HG03095 (cell line): ENCODE measurements at regions not wholly inside any gene's neighbourhood (a gene's known extent, or its start where the extent isn't known, plus 50 kb on each side); places are given as distances from the start of the nearest gene placed in this dataset.

Experiments used
- ATAC-seq: cut with Tn5 transposase; IDR thresholded peaks from one replicate; pipeline ENCODE4 v1.9.1; 2021; ENCODE audit warnings: moderate library complexity; ENCODE audit not compliant: unreplicated experiment

DNA sequence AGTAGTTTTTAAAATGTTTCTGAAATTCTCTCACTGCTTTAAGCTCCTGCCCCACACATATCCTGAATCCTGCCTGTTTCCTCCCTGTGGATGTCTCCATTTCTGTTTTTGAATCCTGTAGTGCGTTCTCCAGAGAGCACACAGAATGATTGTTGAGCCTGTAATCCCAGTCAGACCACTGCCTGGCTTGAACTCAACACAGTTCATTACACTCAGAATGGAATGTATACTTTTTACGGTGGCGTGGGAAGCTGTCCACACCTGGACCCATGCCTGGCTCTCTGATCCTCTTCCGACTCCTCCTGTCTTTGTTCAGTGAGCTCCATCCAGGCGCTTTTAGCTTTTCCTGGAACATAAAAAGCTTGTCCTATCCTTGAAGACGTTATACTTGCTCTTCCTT is 1217.0 kb upstream of the PRKX start:
- no peak for ATAC-seq

DNA sequence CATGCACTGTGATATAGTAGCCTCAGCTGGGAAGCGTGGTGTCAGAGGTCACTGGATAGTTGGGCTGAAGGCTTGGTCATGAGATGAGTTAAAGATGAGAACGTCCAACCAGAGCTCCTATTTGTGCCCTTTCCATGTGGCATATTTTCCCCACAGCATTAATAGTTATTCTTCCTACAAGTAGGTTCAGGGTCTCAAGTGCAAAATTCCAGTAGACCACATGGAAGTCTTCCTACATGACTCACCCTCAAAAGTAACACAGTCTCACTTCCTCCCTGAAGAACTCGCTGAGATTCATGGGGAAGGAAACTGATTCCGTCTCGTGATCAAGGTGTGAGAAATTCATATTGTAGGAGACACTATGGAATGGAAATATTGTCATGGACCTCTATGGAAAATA is 1212.5 kb upstream of the PRKX start:
- no peak for ATAC-seq

DNA sequence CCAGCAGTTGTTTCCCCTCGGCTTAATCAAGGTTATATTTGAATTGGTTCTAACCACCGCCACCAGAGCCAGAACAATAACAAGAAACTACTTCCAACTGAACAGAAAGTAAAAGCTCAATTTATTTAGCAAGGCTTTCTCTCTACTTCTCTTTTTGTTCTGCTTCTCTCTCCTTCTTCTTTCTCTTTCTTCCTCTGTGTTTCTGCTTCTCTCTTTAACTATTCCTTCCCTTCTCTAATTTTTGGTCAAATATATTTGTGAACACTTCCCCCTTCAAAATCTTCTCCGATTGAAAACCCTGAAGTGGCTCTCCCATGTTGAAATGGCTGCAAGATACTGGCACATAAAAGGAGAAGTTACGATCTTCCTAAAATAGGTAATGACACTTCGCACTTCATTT is 1195.9 kb upstream of the PRKX start:
- no peak for ATAC-seq

DNA sequence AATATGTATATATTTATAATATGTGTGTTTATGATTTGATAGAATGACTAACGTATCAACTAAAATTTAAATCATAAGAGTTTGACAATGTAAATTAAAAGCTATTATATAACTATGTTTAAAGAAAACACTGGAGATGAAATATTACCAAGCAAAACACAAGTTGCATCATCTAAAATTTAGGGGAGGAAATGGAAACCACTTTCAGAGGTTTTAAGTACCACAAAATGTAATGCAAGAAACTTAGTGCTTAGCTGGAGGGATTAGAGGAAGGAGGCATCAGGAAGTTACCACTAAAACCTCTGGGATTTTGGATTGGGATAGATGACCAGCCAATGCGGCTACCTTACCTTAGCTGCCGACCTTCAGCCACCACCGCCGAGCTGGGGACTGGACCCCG is 1192.1 kb upstream of the PRKX start:
- ATAC-seq, result no peak

DNA sequence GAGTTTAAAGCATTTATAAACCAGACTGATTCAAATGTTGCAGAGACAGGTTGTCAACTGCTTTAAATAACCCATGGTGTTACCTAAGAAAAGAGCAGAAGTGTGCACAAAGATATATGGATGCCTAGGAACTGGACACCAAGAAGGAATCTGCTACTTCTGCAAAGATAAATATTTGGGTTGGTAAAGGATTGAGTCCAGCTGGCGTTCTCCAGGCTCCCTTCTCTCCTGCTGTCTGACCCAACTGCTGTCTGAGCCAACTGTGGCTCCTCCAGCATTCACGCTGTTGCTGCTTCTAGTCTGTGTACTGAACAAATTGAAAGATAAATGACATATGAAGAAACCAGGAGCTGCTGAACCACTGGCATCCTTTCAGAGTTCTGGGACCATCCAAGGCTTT is 1167.8 kb upstream of the PRKX start:
- ATAC-seq, result no peak

DNA sequence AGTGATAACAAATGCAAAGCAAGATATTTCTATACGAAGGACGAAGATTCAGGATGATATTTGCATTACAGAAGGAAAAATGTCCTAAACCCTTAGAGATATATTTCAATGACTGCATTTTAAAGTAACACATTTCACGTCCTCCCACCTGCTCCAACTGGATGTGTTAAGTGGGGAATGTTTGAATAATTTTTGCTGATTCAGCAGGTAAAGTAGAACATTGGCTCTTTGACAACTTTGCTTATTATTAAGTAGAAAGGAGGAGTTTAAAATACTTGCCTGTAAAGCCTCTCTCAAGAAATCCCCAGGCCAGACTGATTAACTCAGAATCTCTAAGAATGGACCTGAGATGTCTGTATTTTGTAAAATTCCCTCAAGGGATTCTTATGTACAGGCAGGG is 1165.2 kb upstream of the PRKX start:
- ATAC-seq, result no peak

DNA sequence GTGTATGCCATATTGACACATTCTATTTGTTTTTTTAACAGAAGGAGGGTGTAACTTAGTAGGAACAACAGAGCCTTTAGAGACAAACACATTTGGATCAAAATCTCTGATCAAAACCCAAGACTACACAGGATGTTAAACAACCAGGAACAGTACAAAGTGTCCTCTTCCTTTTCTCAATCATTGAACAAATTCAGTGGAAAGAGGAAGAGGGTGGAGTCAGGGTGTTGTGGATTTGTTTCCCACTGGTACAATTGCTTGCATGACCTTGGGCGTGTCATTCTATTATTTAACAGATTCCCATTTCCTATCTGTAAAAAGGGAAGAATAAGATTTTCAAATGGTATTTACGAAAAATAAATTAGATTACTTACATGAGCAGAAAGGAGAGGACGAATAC is 1162.8 kb upstream of the PRKX start:
- ATAC-seq, result no peak

DNA sequence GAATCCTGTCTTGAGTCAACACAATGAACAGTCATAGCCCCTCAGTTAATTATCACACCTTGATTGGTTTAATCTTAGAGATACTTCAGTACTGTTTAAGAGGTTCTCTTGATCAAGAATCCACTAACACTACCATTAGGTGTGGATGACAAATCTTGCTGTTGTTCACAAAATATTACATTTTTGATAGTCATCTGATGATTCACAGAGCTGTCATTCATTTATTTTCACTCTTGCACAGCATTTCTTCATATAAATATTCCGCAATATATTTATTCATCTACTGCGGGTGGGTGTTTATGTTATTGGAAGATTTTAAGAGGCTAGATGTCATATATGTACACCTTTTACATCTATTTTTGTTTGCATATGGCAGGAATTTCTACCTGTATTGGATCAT is 1138.1 kb upstream of the PRKX start:
- ATAC-seq, result no peak

DNA sequence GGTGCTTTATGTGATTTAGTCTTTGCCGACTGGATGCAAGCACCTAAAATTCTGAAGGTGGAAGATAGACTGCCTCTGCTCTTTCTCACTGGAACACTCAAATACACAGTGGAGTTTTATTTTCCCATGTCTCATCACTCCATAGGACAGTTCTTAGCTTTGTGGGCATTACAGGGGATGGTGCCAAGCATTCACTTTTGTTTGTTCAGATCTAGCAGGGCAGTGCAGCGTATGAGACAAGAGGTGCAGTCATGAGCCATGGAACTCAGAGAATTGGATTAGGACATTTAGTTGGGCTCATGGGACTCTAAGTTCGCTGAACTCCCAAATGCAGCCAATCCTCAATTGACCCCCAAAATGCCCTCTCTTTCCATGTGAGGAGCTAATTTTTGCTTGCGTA is 1136.9 kb upstream of the PRKX start:
- ATAC-seq, result no peak

DNA sequence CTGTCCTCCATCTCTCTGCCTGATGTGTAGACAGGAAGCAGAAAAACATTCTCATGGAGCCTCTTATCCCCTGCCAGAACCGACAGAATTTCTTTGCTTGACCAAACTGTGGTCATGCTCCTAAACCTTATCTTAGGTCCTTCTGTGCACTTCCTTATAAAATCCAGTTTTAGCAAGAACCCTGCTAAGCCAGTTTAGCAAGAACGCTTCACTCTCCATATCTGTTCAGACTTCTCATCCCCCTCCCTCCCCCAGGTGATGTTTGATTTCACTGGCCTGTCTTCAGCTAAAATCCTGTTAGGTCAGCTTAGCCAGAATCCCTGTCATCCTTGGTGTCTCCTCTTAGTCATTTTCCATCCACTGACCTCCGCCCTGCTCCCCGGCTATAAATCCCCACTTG is 1130.9 kb upstream of the PRKX start:
- ATAC-seq, result no peak

DNA sequence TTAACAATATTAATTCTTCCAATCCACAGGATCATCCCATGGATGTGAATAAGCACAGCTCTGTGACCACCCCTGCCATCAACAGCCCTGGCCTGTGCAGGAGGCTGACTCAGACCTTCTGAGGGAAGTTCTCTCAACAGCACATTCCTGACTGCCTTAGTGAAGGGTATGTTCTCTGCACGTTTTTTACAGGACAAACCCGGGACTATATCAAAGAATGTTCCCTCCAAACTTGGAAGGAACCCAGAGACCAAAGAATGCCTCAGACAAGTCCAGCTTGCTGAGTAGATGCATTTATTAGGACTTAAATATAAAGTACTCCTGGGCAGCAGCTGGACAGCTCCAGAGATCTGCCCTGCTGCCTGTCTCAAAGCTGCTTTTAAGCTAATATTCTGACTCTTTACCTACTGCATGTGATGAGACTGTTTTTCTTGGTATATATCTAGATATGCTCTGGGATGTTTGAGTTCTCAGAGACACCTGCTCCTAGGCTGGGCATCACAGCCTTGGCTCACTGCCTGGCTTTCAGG is 1127.8 kb upstream of the PRKX start:
- no peak for ATAC-seq

DNA sequence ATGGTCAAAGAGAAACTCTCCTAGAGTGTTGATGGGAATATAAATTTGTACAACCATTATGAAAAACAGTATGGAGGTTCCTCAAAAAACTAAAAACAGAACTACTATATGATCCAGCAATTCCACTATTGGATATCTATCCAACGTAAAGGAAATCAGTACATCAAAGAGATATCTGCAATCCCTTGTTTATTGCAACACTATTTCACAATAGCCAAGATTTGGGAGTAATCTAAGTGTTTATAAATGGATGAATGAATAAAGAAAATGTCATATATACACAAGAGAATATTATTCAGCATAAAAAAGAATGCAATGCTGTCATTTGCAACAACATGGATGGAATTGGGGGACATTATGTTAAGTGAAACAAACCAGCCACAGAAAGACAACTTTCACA is 1118.1 kb upstream of the PRKX start:
- no peak for ATAC-seq

DNA sequence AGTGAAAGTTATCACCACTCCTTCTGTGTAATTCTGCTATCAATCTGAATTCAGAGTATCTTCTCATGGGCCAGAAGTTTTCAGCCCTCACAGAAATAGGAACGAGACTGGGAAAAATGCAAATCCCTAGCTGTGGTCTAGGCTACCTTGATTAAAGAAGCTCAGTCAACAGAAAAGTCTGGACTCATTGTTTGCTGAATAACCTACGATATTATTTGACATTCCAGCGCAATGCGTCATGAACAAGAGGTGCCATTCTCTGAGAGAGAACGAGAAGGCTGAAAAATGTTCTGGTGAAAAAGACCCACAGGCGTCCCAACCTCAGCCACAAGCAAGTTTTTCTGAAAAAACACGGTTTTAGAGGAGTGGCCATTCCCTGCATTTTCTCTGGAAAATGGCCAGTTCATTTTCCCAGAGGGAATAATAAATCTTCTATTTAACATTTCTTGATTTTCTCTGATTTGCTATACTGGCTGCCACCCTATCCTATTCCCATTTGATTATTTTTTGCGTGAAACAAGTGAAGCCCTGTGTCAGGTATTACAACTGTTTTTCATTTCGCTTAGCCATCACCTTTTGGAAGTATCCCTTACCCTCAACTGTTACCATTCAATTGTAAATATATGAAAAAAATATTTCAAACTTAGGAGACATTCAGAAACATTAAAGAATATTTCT is 1117.6 kb upstream of the PRKX start:
- ATAC-seq, result no peak

DNA sequence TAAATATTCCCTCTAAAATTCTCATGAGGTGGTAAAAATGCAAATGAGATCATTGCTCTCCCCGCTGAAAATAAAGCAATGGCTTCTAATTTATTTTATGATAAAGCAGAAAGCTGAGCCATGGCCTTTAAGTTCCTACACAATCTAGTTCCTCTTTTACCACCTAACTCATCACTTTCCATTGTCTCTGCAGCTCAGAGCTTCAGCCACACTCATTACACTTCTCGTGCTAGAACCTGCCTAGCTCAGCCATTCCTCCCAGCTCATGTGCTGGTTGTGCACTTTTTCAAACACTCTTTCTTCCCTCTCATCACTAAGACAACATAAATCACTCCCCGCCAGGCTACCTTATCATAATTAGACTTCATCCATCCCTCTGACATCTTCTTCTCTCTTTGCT is 1112.1 kb upstream of the PRKX start:
- ATAC-seq, result no peak

DNA sequence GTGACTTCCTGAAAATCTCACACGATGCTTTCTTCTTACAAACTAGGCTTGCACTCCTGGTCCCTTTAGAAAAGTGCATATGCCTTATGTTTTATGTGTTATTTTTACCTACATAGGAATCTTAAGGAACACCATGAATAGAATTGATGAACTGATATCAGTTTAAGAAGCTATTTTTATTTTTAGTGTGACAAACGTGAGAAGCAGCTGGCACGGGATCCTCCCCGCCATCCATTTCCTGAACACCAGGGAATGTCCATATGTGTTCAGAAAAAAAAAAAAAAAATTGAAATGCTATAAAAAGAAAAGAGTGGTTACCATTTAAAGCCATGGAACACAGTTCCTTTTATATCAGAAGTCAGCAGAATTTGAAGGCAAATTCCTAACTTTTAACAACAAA is 1096.1 kb upstream of the PRKX start:
- ATAC-seq, result no peak

DNA sequence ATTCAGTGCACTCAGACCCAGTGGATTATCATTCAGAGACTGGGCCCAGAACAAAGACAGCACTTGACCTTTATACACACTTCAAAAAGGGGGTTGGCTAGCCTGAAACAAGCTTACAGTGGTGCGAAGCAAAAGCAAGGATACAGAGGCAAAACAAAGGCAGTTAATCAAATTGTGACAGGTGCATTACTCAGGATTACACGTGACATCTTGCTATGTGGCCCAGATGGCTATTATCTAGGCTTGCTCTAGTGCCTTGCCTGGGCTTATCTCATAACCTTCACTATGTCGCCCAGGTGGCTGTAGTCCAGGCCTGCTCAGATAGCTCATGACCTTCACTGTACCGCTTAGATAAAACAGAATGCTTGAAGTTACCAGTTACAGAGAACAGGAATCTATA is 1092.1 kb upstream of the PRKX start:
- no peak for ATAC-seq

DNA sequence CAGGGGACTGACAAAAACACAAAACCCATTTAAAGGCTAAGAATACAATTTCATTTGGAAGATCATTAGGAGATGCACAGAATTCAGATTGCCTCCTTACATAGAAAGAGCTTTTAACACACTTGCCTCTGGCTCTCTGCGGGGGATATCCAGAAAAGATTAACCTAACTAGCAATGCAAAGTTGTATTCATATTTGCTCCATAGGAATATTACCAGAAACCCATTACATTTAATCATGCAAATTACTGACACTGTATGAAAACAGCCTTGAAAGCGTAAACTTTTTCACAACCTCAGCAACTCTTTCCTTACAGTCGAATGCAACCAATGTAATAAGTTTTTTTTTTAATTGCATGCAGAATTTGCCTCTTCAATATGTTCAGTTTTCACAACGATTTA is 1087.3 kb upstream of the PRKX start:
- ATAC-seq, result no peak

DNA sequence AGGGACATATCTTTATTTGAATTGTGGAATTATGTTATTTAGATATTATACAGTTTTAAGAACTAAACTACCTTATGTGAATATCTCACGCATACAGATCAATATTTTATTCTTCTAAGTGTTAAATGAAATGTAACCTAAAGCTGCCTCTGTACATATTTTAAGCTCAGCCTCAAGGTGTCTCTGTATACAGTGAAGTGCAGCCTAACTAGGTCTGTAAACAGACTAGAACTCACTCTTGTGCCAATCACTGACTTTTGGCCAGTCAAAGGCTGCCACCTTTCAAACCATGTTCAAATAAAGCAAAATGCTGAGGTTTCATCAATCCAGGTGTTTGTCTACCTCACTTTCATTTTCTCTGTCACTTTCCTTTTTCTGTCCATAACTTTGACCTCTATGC is 1074.5 kb upstream of the PRKX start:
- no peak for ATAC-seq

DNA sequence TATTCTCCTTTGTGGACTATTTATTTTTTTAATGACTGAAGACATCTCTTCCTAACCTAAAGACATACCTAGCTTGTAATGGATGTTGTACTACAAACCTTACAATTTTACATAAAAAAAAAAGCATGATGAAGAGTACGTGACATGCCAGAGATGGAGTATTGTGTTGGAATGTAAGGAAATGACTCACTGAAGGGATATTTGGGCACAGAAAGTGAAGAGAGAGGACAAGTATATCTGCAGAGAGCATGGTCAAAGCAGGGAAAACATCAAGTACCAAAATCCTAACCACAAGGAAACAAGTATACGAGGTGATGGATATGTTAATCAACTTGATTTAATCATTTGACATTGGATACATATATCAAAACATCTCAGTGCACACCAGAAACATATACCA is 1051.4 kb upstream of the PRKX start:
- ATAC-seq, result no peak

DNA sequence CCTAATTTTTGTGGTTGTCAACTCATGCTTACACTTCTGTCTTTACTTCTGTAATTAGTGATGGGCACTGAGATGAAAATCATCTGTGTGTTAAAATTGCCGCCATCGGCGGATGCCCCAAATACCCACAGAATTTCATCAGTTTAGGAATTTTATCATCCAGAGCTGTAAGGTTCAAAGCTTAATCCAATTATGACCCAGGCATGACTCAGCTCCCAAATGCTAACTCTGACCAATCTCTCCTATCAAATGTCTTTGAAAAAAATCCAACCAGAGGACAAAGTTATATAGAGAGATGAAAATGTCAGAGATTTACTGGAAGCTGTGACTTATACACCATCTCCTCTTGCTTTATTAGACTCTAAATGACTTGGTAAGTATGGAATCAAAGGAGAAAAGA is 1048.7 kb upstream of the PRKX start:
- no peak for ATAC-seq

DNA sequence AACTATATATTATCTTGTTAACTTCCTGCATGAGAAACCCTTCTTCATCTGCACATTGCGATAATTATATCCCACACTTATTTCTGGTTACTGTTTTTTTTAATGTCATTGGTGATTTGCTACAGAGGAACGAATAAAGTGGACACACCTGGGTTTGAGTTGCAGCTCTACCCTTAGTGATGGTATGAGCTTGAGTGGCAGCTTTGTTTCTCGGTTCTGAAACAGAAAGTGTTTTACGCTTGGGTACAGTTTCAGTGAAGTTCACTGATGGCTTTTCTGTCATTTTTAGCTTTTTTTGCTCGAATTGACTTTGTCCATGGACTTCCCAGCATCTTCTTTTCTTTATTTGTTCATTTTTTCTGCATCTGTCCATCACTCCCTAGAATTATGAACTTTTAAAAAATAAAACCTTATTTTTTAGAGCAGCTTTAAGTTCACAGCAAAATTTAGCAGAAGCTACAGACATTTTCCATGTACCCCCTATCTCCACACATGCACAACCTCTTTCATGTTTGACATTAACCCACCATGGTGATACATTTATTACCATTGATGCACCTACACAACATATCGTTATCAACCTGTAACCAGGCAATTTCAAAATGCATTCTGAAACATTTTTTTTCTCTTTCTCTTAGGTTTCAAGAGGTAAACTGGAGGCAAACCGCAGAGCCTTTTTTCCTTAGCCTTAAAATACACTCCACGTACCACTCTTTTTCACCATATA is 1041.6 kb upstream of the PRKX start:
- ATAC-seq, result peak; percentile 76

DNA sequence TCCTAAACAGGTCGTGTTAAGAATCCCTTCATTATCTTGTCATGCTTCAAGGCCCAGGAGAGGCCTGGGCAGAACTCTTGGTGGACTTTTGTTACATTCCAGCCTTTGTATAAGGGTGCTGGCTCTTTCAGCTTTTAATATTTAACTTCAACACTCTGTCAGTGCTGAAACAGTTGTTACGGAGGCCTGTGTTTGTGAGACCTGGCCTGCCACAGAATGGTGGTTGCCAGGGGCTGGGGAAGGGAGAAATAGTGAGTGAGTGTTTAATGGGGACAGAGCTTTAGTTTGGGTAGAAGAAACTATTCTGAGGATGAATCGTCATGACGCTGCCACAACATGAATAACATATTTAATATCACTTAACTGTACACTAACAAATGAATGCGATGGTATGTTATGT is 1027.6 kb upstream of the PRKX start:
- ATAC-seq, result no peak

DNA sequence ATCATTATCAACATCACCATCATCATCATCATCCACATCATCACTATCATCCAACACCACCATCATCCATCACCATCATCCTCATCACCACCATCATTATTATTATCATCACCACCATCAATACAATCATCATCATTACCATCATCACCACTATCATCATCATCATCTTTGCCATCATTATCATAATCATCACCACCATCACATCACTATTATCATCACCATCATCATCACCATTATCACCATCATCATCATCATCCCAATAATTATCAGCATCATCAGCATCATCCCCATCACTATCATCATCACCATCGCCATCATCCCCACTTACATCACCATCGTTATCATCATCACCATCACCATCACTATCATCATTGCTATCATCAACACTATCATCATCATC is 1021.9 kb upstream of the PRKX start:
- ATAC-seq, result no peak
